OCI-LY1 (cell line): ENCODE measurements at regions not wholly inside any gene's neighbourhood (a gene's known extent, or its start where the extent isn't known, plus 50 kb on each side); places are given as distances from the start of the nearest gene placed in this dataset.

Source experiments
- CTCF ChIP-seq: fragments of 200-600 bp; sonication (generic), shearing (Covaris generic); IDR thresholded peaks from 2 replicates; pipeline ENCODE4 v1.5.1; 2017; ENCODE audit warnings: mild to moderate bottlenecking, antibody characterized with exemption, low read length, moderate library complexity, mixed read lengths
- EZH2 ChIP-seq: fragments of 200-600 bp; sonication (generic), shearing (Covaris generic); IDR thresholded peaks from 2 replicates; pipeline ENCODE4 v1.8.0; 2017; ENCODE audit warnings: borderline replicate concordance, mixed run types, mild to moderate bottlenecking, antibody characterized with exemption, low read length, moderate library complexity, mixed read lengths

GRCh38 chr2:208725280-208725679, 318.7 kb downstream of the PTH2R start:
- TF ChIP-seq CTCF (no peak), EZH2 (no peak)
